GM23338 (cell line): ENCODE measurements at regions not wholly inside any gene's neighbourhood (a gene's known extent, or its start where the extent isn't known, plus 50 kb on each side); places are given as distances from the start of the nearest gene placed in this dataset.

Source experiments
- ATAC-seq: fragments of 200-7000 bp; cut with Tn5 transposase; 3 replicates; pipeline ENCODE4 v1.9.1; 2020
- DNase-seq: peaks from one replicate; pipeline ENCODE4 v3.0.0-alpha.2; 2015; ENCODE audit warnings: low spot score
- H2AFZ ChIP-seq: fragments of 200-600 bp; sonication (generic); 2 replicates; pipeline ENCODE4 v1.8.0; 2016; ENCODE audit warnings: antibody characterized with exemption, mild to moderate bottlenecking, moderate library complexity
- H3F3A ChIP-seq: fragments of 200-600 bp; sonication (generic); replicated peaks from 2 replicates; pipeline ENCODE4 v1.8.0; 2017; ENCODE audit warnings: antibody characterized with exemption, mixed run types, low read depth
- H3K27ac ChIP-seq: fragments of 200-600 bp; sonication (generic); 2 replicates; pipeline ENCODE4 v1.6.1; 2016; ENCODE audit warnings: low read depth
- H3K27me3 ChIP-seq: fragments of 200-600 bp; sonication (generic); 2 replicates; pipeline ENCODE4 v1.8.0; 2016; ENCODE audit warnings: mild to moderate bottlenecking, mixed run types, moderate library complexity; ENCODE audit not compliant: insufficient read depth
- H3K36me3 ChIP-seq: fragments of 200-600 bp; sonication (generic); 2 replicates; pipeline ENCODE4 v1.8.0; 2016; ENCODE audit warnings: mild to moderate bottlenecking; ENCODE audit not compliant: insufficient read depth
- H3K4me1 ChIP-seq: fragments of 200-600 bp; sonication (generic); 2 replicates; pipeline ENCODE4 v1.8.0; 2016; ENCODE audit warnings: mild to moderate bottlenecking, moderate library complexity; ENCODE audit not compliant: insufficient read depth
- H3K4me2 ChIP-seq: fragments of 200-600 bp; sonication (generic); 2 replicates; pipeline ENCODE4 v1.7.1; 2017; ENCODE audit warnings: mixed run types
- H3K4me3 ChIP-seq: fragments of 200-600 bp; sonication (generic); 2 replicates; pipeline ENCODE4 v1.6.1; 2016; ENCODE audit warnings: mixed run types
- H3K79me2 ChIP-seq: fragments of 200-600 bp; sonication (generic); replicated peaks from 2 replicates; pipeline ENCODE4 v1.8.0; 2017; ENCODE audit warnings: mild to moderate bottlenecking; ENCODE audit not compliant: insufficient read depth
- H3K9me2 ChIP-seq: fragments of 200-600 bp; sonication (generic); 2 replicates; pipeline ENCODE4 v1.8.0; 2017; ENCODE audit not compliant: insufficient read depth
- H4K20me1 ChIP-seq: fragments of 200-600 bp; sonication (generic); replicated peaks from 2 replicates; pipeline ENCODE4 v1.8.0; 2017; ENCODE audit warnings: mild to moderate bottlenecking; ENCODE audit not compliant: insufficient read depth
- H3K27ac Mint-ChIP-seq: 2 replicates; pipeline ENCODE4 v1.8.0; 2020; ENCODE audit warnings: inconsistent platforms, mild to moderate bottlenecking, moderate library complexity, mixed read lengths
- H3K27me3 Mint-ChIP-seq: 3 replicates; pipeline ENCODE4 v1.8.0; 2022; ENCODE audit warnings: low read depth, mild to moderate bottlenecking, moderate library complexity, mixed read lengths, inconsistent platforms; ENCODE audit not compliant: insufficient read depth, poor library complexity
- H3K36me3 Mint-ChIP-seq: 3 replicates; pipeline ENCODE4 v1.8.0; 2021; ENCODE audit warnings: low read depth, mild to moderate bottlenecking, inconsistent platforms, moderate library complexity, mixed read lengths
- H3K4me1 Mint-ChIP-seq: 3 replicates; pipeline ENCODE4 v1.8.0; 2020; ENCODE audit warnings: mild to moderate bottlenecking, inconsistent platforms, mixed read lengths
- H3K4me3 Mint-ChIP-seq: 3 replicates; pipeline ENCODE4 v1.8.0; 2021; ENCODE audit warnings: moderate library complexity, mild to moderate bottlenecking, inconsistent platforms, mixed read lengths
- H3K9me3 Mint-ChIP-seq: 3 replicates; pipeline ENCODE4 v1.8.0; 2020; ENCODE audit warnings: moderate library complexity, mild to moderate bottlenecking, inconsistent platforms, mixed read lengths
- ETS1 ChIP-seq: IDR thresholded peaks from 2 replicates; pipeline ENCODE4 v1.6.1; 2016; ENCODE audit warnings: antibody characterized with exemption
- EZH2 ChIP-seq: fragments of 200-600 bp; sonication (generic); IDR thresholded peaks from one replicate; pipeline ENCODE4 v1.8.0; 2017; ENCODE audit warnings: antibody characterized with exemption, mild to moderate bottlenecking, low read depth; ENCODE audit not compliant: unreplicated experiment
- EZH2phosphoT487 ChIP-seq: fragments of 200-600 bp; sonication (generic); IDR thresholded peaks from one replicate; pipeline ENCODE4 v1.8.1; 2018; ENCODE audit warnings: antibody characterized with exemption; ENCODE audit not compliant: unreplicated experiment
- JUNB ChIP-seq: IDR thresholded peaks from one replicate; pipeline ENCODE4 v1.6.1; 2016; ENCODE audit warnings: antibody characterized with exemption; ENCODE audit not compliant: unreplicated experiment
- ZNF114 ChIP-seq: fragments of 250-450 bp; sonication (Bioruptor Pico); IDR thresholded peaks from 2 replicates; pipeline ENCODE4 v1.5.0; 2020; ENCODE audit warnings: mild to moderate bottlenecking, moderate library complexity
- ZNF462 ChIP-seq: fragments of 250-450 bp; sonication (Bioruptor Pico); IDR thresholded peaks from 2 replicates; pipeline ENCODE4 v1.5.0; 2020; ENCODE audit warnings: mild to moderate bottlenecking, moderate library complexity
- TF ChIP-seq, protein P1 (sequence below), 2 experiments: fragments of 200-600 bp in 1 of 2; sonication (generic) in 1 of 2; conservative IDR thresholded peaks; 2 replicates each; pipeline versions ENCODE4 v1.5.1 to v1.6.1; 2016 to 2017; ENCODE audit warnings: antibody characterized with exemption in 2 of 2, low read depth in 2 of 2, mild to moderate bottlenecking in 2 of 2, moderate library complexity in 1 of 2

- no peak for TF ChIP-seq ZNF462 (CRISPR knock-in tag)
- TF ChIP-seq, protein P1, sequence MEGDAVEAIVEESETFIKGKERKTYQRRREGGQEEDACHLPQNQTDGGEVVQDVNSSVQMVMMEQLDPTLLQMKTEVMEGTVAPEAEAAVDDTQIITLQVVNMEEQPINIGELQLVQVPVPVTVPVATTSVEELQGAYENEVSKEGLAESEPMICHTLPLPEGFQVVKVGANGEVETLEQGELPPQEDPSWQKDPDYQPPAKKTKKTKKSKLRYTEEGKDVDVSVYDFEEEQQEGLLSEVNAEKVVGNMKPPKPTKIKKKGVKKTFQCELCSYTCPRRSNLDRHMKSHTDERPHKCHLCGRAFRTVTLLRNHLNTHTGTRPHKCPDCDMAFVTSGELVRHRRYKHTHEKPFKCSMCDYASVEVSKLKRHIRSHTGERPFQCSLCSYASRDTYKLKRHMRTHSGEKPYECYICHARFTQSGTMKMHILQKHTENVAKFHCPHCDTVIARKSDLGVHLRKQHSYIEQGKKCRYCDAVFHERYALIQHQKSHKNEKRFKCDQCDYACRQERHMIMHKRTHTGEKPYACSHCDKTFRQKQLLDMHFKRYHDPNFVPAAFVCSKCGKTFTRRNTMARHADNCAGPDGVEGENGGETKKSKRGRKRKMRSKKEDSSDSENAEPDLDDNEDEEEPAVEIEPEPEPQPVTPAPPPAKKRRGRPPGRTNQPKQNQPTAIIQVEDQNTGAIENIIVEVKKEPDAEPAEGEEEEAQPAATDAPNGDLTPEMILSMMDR (conservative IDR thresholded peaks at IDR 0.05; ENCODE audit: low read depth in 2 of 2), result no peak
- no peak for TF ChIP-seq ETS1
Measured at GRCh38 chr7:26515314-26515842, 223.7 kb downstream of the SNX10 start (continued).

DNA sequence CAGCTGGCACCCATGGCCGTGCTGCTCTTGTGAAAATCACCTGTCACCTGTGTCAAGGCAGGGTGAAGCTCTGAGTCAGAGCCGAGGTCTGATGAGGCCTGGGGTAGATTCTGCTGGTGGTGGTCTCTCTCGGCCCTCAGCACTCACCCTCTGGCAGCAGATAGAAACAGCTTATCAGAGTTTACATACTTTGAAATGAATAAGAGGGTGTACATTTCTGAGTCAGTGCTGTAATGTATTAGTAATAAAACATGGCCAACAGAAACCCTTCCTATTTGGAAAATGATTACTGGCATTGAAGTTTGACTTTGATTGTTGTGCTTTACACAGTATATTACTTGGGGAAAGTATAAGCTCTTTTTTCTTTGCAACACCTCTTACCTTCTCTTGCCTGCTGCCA is 228.8 kb downstream of the SNX10 start:
- H3K4me1 ChIP-seq, result no peaks in the 10 kb centered on the region
- DNase-seq, result no peak
- H3K4me1 Mint-ChIP-seq, result no peaks in the 10 kb centered on the region
- no peaks in the 10 kb centered on the region for H3K36me3 ChIP-seq
- H3K9me2 ChIP-seq, result 0 out of 2 replicates have a peak, but pooled peaks cover 4% of the 10 kb centered on the region
- H3F3A ChIP-seq, result no peaks in the 10 kb centered on the region
- no peaks in the 10 kb centered on the region for H3K9me3 Mint-ChIP-seq
- no peaks in the 10 kb centered on the region for H3K36me3 Mint-ChIP-seq
- H3K4me2 ChIP-seq, result no peak overlapping the region
- H3K27ac Mint-ChIP-seq, result no peak overlapping the region
- no peak overlapping the region for H3K4me3 Mint-ChIP-seq
- H2AFZ ChIP-seq, result no peak overlapping the region
- H3K27me3 Mint-ChIP-seq, result peaks cover 2% of the 10 kb centered on the region
- H3K27ac ChIP-seq, result no peak overlapping the region
- no peaks in the 10 kb centered on the region for H3K27me3 ChIP-seq
- ATAC-seq, result no peak
- H4K20me1 ChIP-seq, result no peaks in the 10 kb centered on the region
- H3K79me2 ChIP-seq, result no peaks in the 10 kb centered on the region
- no peak overlapping the region for H3K4me3 ChIP-seq
- TF ChIP-seq EZH2 (no peak), EZH2phosphoT487 (no peak), JUNB (no peak), ETS1 (no peak), ZNF114 (no peak)
- TF ChIP-seq, protein P1 (conservative IDR thresholded peaks at IDR 0.05; ENCODE audit: low read depth in 2 of 2), result no peak
